HG03432 (cell line): ENCODE measurements at regions not wholly inside any gene's neighbourhood (a gene's known extent, or its start where the extent isn't known, plus 50 kb on each side); places are given as distances from the start of the nearest gene placed in this dataset.
"Not testable (repeated sequence)": the region's sequence is repeated elsewhere in the genome, so short reads cannot be mapped to it uniquely, and the experiment has no call there.

Experiments used
- ATAC-seq: cut with Tn5 transposase; IDR thresholded peaks from one replicate; pipeline ENCODE4 v1.9.1; 2021; ENCODE audit warnings: mild to moderate bottlenecking, moderate library complexity; ENCODE audit not compliant: unreplicated experiment

- no peak for ATAC-seq
Observed at GRCh38 chr3:81375921-81376320, 385.5 kb downstream of the GBE1 start.

- no peak for ATAC-seq
Observed at GRCh38 chr3:81364411-81364810, 397.0 kb downstream of the GBE1 start.

GRCh38 chr3:81363816-81364215 is 397.6 kb downstream of the GBE1 start:
- ATAC-seq, result no peak

GRCh38 chr3:81354119-81354518 is 407.3 kb downstream of the GBE1 start:
- ATAC-seq, result no peak

- peak; percentile 83 for ATAC-seq
Observed at GRCh38 chr3:81352867-81353266, 408.6 kb downstream of the GBE1 start.

GRCh38 chr3:81349816-81350340 is 411.6 kb downstream of the GBE1 start:
- ATAC-seq, result no peak

- peak; percentile 94 for ATAC-seq
Observed at GRCh38 chr3:81339040-81339845, 422.2 kb downstream of the GBE1 start.

- no peak for ATAC-seq
Observed at GRCh38 chr3:81336470-81336869, 425.0 kb downstream of the GBE1 start.

- ATAC-seq, result not testable (repeated sequence)
Observed at GRCh38 chr3:81329835-81330234, 431.6 kb downstream of the GBE1 start.

- no peak for ATAC-seq
Observed at GRCh38 chr3:81326245-81326644, 435.2 kb downstream of the GBE1 start.

GRCh38 chr3:81320862-81321261 is 440.6 kb downstream of the GBE1 start:
- no peak for ATAC-seq

- no peak for ATAC-seq
Observed at GRCh38 chr3:81315030-81315429, 446.4 kb downstream of the GBE1 start.

- no peak for ATAC-seq
Observed at GRCh38 chr3:81311321-81311720, 450.1 kb downstream of the GBE1 start.

- ATAC-seq, result no peak
Observed at GRCh38 chr3:81308306-81308705, 453.1 kb downstream of the GBE1 start.

- ATAC-seq, result no peak
Observed at GRCh38 chr3:81307221-81307620, 454.2 kb downstream of the GBE1 start.

- ATAC-seq, result no peak
Observed at GRCh38 chr3:81303321-81303720, 458.1 kb downstream of the GBE1 start.

GRCh38 chr3:81302045-81302444 is 459.4 kb downstream of the GBE1 start:
- ATAC-seq, result peak; percentile 89

- ATAC-seq, result no peak
Observed at GRCh38 chr3:81301230-81301629, 460.2 kb downstream of the GBE1 start.

- ATAC-seq, result no peak
Observed at GRCh38 chr3:81300324-81300927, 461.0 kb downstream of the GBE1 start.

- ATAC-seq, result no peak
Observed at GRCh38 chr3:81299481-81299880, 462.0 kb downstream of the GBE1 start.

- ATAC-seq, result no peak
Observed at GRCh38 chr3:81295906-81296577, 465.4 kb downstream of the GBE1 start.

GRCh38 chr3:81293156-81293555 is 468.3 kb downstream of the GBE1 start:
- ATAC-seq, result no peak
